PC-9 (cell line): ENCODE measurements at regions not wholly inside any gene's neighbourhood (a gene's known extent, or its start where the extent isn't known, plus 50 kb on each side); places are given as distances from the start of the nearest gene placed in this dataset.

Experiments
- BruUV-seq: library from RNA; stranded (reverse); fragments of 400-500 nt; replicated peaks from 2 replicates; lab custom pipeline; 2021; lab: Mats Ljungman, UMichigan
- CTCF ChIA-PET: fragments of 300-600 bp; sonication (Branson Sonifier 250); formaldehyde crosslinking; loops from one replicate; lab custom pipeline; 2022; ENCODE audit warnings: antibody characterized with exemption; lab: Charles Lee
- POLR2A ChIA-PET: fragments of 300-600 bp; sonication (Branson Sonifier 250); formaldehyde crosslinking; loops from one replicate; lab custom pipeline; 2022; ENCODE audit warnings: antibody characterized with exemption; ENCODE audit not compliant: unreplicated experiment; lab: Charles Lee
- DNase-seq, 2 experiments: peaks; one replicate each; pipeline versions ENCODE4 v3.0.0 to v3.0.0-alpha.2; 2015 to 2022; ENCODE audit warnings: mixed read lengths in 1 of 2
- H2AFZ ChIP-seq: fragments of 200-600 bp; sonication (generic); 2 replicates; pipeline ENCODE4 v1.8.1; 2017; ENCODE audit warnings: antibody characterized with exemption
- H3F3A ChIP-seq: fragments of 200-600 bp; sonication (generic); 2 replicates; pipeline ENCODE4 v1.8.1; 2017; ENCODE audit warnings: antibody characterized with exemption, mild to moderate bottlenecking, low read depth; ENCODE audit not compliant: insufficient read depth
- H3K27ac ChIP-seq: fragments of 200-600 bp; sonication (generic); 2 replicates; pipeline ENCODE4 v1.6.1; 2016; ENCODE audit warnings: mixed run types
- H3K27me3 ChIP-seq: fragments of 200-600 bp; sonication (generic); 2 replicates; pipeline ENCODE4 v1.6.1; 2016; ENCODE audit warnings: low read depth, mixed run types; ENCODE audit not compliant: insufficient read depth
- H3K36me3 ChIP-seq: fragments of 200-600 bp; sonication (generic); 2 replicates; pipeline ENCODE4 v1.6.1; 2016; ENCODE audit warnings: low read depth, mixed run types
- H3K4me1 ChIP-seq: fragments of 200-600 bp; sonication (generic); replicated peaks from 2 replicates; pipeline ENCODE4 v1.6.1; 2016; ENCODE audit warnings: mixed run types; ENCODE audit not compliant: insufficient read depth
- H3K4me2 ChIP-seq: fragments of 200-600 bp; sonication (generic); 2 replicates; pipeline ENCODE4 v1.6.1; 2017; ENCODE audit warnings: mixed run types
- H3K4me3 ChIP-seq: fragments of 200-600 bp; sonication (generic); 2 replicates; pipeline ENCODE4 v1.6.1; 2016; ENCODE audit warnings: mixed run types
- H3K79me2 ChIP-seq: fragments of 200-600 bp; sonication (generic); 2 replicates; pipeline ENCODE4 v1.6.1; 2017; ENCODE audit warnings: low read depth, mixed run types
- H3K9me2 ChIP-seq: fragments of 200-600 bp; sonication (generic); 2 replicates; pipeline ENCODE4 v1.8.1; 2017; ENCODE audit warnings: mild to moderate bottlenecking; ENCODE audit not compliant: insufficient read depth
- H3K9me3 ChIP-seq: fragments of 200-600 bp; sonication (generic); 2 replicates; pipeline ENCODE4 v1.8.1; 2016; ENCODE audit warnings: low read depth; ENCODE audit not compliant: insufficient read depth
- H4K20me1 ChIP-seq: fragments of 200-600 bp; sonication (generic); 2 replicates; pipeline ENCODE4 v1.8.1; 2017; ENCODE audit not compliant: insufficient read depth
- CTCF ChIP-seq: fragments of 200-600 bp; sonication (generic); conservative IDR thresholded peaks from 2 replicates; pipeline ENCODE4 v1.6.1; 2017; ENCODE audit warnings: mixed run types, antibody characterized with exemption, mild to moderate bottlenecking, moderate library complexity
- EZH2 ChIP-seq: fragments of 200-600 bp; sonication (generic); IDR thresholded peaks from 2 replicates; pipeline ENCODE4 v1.8.0; 2017; ENCODE audit warnings: antibody characterized with exemption, low read depth
- intact Hi-C: fragments of 100-400 bp; cut with micrococcal nuclease; formaldehyde crosslinking; loops from one replicate; pipeline ENCODE4 v1.10.0; 2022; ENCODE audit not compliant: unreplicated experiment

DNA sequence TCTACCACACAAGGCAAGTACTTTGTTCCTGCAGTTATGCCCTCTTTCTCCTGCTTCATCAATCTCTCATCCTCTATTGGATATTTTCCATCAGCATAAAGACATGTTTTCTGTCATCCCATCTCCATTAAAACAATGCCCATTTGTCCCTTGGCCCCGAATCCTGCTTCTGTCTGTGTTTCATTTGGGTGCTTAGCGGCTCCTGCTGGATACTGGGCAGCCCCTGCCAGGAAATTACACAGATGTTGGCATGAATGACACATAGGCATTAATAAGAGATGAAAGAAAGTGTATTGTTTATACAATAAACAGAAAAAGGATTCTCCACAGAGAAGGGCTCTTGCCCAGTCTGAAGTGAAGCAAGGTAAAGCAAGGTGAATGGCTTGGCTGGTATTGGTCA, 765.3 kb downstream of the REEP3 start:
- Histone ChIP-seq H3K36me3 (no peaks in the 10 kb centered on the region), H3K4me1 (no peaks in the 10 kb centered on the region), H3K4me2 (no peak overlapping the region), H2AFZ (no peak overlapping the region), H3K9me2 (no peaks in the 10 kb centered on the region), H3K79me2 (no peaks in the 10 kb centered on the region), H3K27me3 (no peaks in the 10 kb centered on the region), H4K20me1 (no peaks in the 10 kb centered on the region), H3K4me3 (no peak overlapping the region), H3F3A (no peaks in the 10 kb centered on the region), H3K27ac (no peak overlapping the region), H3K9me3 (no peaks in the 10 kb centered on the region)
- POLR2A ChIA-PET = no interaction called here
- no TSS peak for BruUV-seq
- TF ChIP-seq EZH2 = no peak
- no peak for TF ChIP-seq CTCF
- CTCF ChIA-PET = no interaction called here
- no peak for DNase-seq
- intact Hi-C loops = no loop called here

GRCh38 chr10:64288404-64288803, 767.2 kb downstream of the REEP3 start:
- no peaks in the 10 kb centered on the region for H3K27me3 ChIP-seq
- H4K20me1 ChIP-seq = no peaks in the 10 kb centered on the region
- CTCF ChIA-PET = no interaction called here
- no peaks in the 10 kb centered on the region for H3K36me3 ChIP-seq
- BruUV-seq = no TSS peak
- no peak overlapping the region for H3K4me2 ChIP-seq
- H3K9me2 ChIP-seq = no peaks in the 10 kb centered on the region
- no peaks in the 10 kb centered on the region for H3K4me1 ChIP-seq
- H2AFZ ChIP-seq = no peak overlapping the region
- H3K79me2 ChIP-seq = no peaks in the 10 kb centered on the region
- intact Hi-C loops = no loop called here
- H3K9me3 ChIP-seq = no peaks in the 10 kb centered on the region
- no peak overlapping the region for H3K27ac ChIP-seq
- no peaks in the 10 kb centered on the region for H3F3A ChIP-seq
- no peak for TF ChIP-seq CTCF
- no peak for TF ChIP-seq EZH2
- no peak overlapping the region for H3K4me3 ChIP-seq
- DNase-seq = no peak
- POLR2A ChIA-PET = no interaction called here

DNA sequence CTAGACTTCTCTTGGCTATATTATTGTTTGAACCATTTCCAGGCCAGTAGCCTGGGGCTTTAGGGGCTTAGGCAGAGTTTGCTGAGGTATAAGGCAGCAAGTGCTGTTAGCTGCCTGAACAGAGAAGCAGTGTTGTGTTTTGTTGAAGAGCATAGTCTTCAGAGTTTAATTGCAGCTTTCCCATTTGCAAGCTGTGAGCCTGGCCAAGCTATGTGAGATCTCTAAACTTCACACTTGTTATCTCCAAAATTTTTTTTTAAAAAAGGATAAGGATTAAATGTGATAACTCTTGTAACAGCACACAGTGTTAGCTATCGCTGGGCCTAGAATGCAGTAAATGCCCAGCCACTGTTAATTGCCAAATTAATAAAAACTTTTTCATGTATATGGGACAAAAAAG, 782.4 kb downstream of the REEP3 start:
- ChIA-PET POLR2A (no interaction called here), CTCF (no interaction called here)
- Histone ChIP-seq H3K9me2 (no peaks in the 10 kb centered on the region), H3K79me2 (no peaks in the 10 kb centered on the region), H3K4me2 (no peak overlapping the region), H3K9me3 (no peaks in the 10 kb centered on the region), H3K4me3 (no peak overlapping the region), H2AFZ (no peak overlapping the region), H3F3A (no peaks in the 10 kb centered on the region), H3K27me3 (no peaks in the 10 kb centered on the region), H3K36me3 (no peaks in the 10 kb centered on the region), H4K20me1 (no peaks in the 10 kb centered on the region; the same call in 1 of the 2 replicates), H3K4me1 (no peaks in the 10 kb centered on the region), H3K27ac (no peak overlapping the region)
- intact Hi-C loops = no loop called here
- TF ChIP-seq CTCF (no peak), EZH2 (no peak)
- no peak for DNase-seq
- no TSS peak for BruUV-seq
